Esophagus muscularis mucosa (tissue), 4 donors: ENCODE measurements at regions not wholly inside any gene's neighbourhood (a gene's known extent, or its start where the extent isn't known, plus 50 kb on each side); places are given as distances from the start of the nearest gene placed in this dataset.

Experiments
- CTCF ChIP-seq, 3 experiments: fragments of 200-600 bp in 2 of 3; fragments of 450-650 bp in 1 of 3; sonication (generic) in 2 of 3; IDR thresholded peaks; one replicate each; pipeline ENCODE4 v1.5.1; 2017 to 2019; ENCODE audit warnings: antibody characterized with exemption in 3 of 3, mild to moderate bottlenecking in 2 of 3, moderate library complexity in 1 of 3
- EP300 ChIP-seq: sonication (generic); formaldehyde crosslinking; IDR thresholded peaks from one replicate; pipeline ENCODE4 v1.6.1; 2017; ENCODE audit warnings: antibody characterized with exemption
- POLR2A ChIP-seq: fragments of 450-650 bp; IDR thresholded peaks from one replicate; pipeline ENCODE4 v1.6.1; 2017; ENCODE audit warnings: antibody characterized with exemption, moderate library complexity, mild to moderate bottlenecking, low read depth
- POLR2AphosphoS5 ChIP-seq, 2 donors: sonication (generic); formaldehyde crosslinking; IDR thresholded peaks; one replicate each; pipeline ENCODE4 v1.6.1; 2017; ENCODE audit warnings: antibody characterized with exemption in 2 of 2

- no peak for TF ChIP-seq POLR2A
- no peak for TF ChIP-seq EP300
- no peak for TF ChIP-seq POLR2AphosphoS5 (IDR thresholded peaks at IDR 0.05)
- no peak for TF ChIP-seq CTCF (IDR thresholded peaks at IDR 0.05)
These were observed 753.6 kb upstream of the GCFC2 start for GRCh38 chr2:76464310-76464709.
